Kidney capillary endothelial cell (primary cell): ENCODE measurements at regions not wholly inside any gene's neighbourhood (a gene's known extent, or its start where the extent isn't known, plus 50 kb on each side); places are given as distances from the start of the nearest gene placed in this dataset.
"Not testable (repeated sequence)": the region's sequence is repeated elsewhere in the genome, so short reads cannot be mapped to it uniquely, and the experiment has no call there.

ENCODE experiments used
- DNase-seq: peaks from one replicate; pipeline ENCODE4 v3.0.0-alpha.2; 2018; ENCODE audit warnings: low spot score

DNA sequence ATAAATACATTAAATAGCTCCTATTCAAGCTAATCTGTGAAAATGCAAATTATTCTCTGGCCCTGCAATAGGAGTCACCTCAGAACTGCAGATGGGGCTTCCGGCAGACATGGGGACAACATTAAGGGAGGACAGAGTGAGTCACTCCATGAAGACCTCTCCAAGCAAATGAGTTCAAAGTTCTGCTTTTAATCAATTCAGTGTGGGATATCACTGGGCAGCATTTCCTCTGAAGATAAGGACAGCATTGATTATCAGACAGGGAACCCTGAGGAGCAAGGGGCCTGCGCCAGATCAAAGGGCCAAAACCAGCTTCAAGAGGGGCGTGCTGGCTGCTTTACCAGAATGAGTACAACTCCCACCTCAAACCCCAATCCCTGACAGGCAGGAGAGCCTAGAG is 356.9 kb upstream of the KLHL29 start:
- DNase-seq, result no peak

DNA sequence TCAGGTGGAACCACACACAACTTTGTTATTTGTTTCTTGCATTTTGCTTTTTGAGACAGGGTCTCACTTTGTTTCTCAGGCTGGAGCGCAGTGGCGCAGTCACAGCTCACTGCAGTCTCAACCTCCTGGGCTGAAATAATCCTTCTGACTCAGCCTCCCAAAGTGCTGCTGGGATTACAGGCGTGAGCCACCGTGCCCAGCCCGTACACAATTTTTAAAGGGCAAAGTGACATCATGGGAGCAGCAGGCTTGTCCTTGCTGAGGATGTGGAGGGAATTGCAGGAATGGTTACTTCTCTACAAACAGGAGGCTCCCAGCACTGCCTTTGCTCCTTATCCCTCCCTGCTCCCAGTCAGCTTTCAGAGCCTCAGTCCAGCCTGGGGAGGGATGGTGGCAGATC is 355.9 kb upstream of the KLHL29 start:
- DNase-seq, result no peak

DNA sequence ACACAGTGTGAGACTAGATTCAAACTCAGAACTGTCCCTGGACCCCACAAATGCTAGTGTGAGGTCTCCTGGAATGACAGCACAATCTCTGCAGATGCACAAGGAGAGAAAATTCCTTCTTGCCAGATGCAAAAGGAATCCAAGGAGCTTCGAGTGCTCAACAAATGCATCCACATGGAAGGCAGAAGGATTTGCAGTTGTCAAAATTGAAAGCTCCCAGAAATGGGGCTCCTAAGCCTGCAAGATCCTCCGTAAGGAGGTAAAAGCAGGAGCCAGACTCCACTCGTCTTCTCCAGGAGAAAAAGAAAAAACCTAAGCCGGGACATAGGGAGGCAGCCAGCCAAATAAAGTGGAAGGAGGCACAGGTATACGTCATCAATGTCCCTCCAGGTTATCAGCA is 355.0 kb upstream of the KLHL29 start:
- DNase-seq, result no peak

DNA sequence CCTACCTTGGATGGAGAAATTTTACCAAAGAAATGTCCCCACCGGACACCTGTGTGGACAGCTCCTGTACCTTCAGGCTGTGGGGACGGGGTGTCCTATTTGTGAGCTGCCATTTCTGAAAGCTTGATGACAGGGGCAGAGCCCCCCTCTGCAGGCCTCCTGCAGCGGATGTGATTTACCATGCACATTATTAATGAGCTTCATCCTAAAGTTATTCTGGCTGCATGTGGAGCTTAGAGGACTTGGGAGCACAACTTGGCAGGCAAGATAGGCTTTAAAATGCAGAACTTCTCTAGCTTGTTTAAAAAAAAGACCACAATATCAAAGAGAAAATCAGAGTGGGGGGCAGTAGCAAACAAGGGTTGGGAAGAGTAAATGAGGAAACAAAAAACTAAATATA is 350.0 kb upstream of the KLHL29 start:
- no peak for DNase-seq

DNA sequence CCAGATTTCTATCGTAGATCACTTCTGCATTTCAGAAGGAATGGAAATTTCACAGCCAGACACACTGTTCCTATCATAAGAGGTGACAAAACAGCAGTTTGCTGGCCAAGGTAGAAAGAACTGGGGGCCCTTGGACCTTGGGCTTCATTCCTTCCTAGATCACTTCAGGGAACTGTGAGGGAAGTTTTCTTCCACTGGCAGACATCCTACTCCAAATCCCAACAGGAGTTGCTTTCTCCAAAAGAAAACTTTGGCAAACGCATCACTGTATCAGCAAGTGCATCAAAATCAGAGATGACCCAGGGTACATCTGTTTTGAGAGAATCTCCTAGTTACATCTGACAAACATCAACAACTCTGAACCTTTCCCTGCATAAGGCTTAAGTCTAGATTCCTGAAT is 348.4 kb upstream of the KLHL29 start:
- DNase-seq, result no peak

DNA sequence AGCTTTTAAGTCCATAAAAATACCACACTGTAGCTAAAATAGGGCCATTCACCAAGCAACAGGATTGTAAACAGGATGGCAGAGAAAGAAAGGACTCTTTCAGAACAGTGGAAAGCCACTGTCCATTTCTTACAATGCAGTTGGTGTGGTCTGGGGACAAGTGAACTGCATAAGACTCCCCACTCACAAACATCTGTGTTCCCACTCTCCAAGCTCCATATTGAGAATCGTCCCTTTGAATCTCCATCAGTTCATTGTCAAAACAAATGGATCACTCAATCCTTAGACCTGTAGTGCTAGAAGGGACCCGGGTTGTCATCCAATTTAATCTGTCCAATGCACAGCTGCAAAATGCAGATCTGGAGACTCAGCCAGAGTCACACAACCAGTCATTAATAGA is 347.4 kb upstream of the KLHL29 start:
- no peak for DNase-seq

DNA sequence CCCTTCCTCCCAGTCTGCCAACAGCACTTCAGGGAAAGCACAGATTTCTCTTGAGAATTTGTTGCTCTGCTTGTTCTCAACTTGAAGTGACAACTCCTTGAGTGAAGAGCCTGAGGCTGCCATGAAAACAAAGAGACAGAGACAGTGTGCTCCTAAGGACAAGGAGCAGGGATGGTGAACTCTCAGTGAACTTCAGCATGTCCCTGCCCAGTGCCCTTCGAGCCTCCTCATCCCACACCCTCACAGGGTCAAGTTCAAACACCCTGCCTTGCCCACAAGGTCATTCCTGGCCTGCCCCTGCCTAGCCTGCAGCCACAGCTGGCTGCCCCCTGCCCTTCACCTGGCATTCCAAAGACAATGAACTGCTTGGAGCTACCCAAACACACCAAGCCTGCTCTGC is 343.5 kb upstream of the KLHL29 start:
- DNase-seq, result no peak

DNA sequence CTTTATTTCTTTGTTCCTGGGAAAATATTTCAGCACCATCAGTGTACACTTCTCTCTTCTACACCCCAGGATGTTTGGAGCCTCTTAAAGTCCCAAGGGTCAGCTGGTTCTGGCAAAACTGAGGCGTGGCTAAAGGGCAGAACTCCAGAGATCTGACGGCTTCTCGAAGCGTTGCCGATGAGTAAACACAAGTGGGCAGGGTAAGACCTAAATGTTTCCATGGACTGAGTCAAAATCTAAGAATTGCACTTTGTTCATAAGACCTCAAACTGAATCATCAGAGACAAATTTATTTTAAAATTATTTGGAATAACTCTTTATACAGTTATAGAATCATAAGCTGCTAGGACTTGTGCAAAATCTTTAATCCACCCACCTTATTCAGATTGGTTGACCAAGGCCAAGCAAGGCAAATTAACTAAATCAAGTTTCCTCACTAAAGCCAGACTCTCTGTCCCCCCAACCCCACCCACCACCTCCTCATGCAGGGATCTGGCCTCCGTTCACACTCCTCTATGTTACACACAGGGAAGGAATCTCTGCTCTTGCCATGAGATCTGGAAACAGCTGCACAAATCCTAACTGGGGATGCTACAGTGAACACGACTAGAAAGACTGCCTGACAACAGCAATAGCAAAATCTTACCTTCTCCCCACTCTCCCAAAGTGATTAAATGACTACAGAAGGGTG is 342.6 kb upstream of the KLHL29 start:
- DNase-seq, result no peak

DNA sequence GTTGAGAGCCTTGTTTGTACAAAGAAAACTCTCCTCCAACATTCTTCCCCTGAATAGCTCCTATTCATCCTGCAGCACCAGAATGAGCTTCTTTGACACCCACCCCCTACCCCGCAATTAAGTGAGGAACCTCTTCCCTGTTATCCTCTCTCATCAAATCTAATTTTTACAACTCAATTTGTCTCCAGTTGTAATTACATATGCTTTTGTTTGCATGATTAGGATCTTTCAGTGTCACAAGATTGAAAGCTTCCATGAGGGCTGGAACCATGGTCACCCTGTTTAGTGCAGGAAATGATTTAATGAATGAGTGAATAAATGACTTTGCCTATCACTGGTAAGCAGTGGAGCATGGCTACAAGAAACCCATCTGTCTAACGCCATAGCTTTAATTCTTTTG is 334.6 kb upstream of the KLHL29 start:
- no peak for DNase-seq

DNA sequence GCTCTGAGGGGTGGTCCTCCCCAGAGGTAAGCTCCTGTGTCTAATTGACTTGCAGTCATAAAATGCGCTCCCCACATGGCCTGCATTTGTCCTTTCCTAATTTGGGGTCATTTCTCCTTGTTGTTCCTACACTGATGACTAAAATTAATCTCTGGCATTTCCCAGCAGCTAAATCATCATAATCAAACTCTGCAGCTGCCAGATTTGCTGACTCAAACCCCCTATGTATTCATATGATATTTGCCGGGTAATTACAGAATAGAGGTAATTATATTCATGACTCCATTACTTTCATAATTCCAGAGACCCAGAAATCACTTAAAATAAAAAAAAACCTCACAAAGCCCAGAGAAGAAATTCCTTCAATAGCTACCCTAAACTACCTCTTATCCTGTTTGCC is 331.4 kb upstream of the KLHL29 start:
- no peak for DNase-seq

DNA sequence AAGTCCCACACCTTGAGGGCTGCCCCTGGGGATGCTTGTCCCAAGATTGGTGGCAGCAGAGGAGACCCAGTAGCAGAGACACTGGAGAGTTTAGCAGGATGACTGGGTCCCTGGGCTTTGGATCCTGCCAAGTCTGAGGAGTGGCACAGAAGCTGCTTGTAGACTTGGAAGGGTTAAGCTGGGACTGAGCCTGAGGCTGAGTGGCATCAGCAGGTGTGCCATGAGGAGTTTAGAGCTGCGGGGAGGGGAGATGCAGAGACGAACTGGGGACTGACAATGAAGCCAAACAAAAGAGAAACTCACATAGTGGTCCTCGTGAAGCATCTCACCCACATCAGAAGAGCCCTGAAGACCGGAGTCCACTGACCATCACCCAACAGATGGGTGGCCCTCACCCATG is 329.7 kb upstream of the KLHL29 start:
- DNase-seq, result no peak

DNA sequence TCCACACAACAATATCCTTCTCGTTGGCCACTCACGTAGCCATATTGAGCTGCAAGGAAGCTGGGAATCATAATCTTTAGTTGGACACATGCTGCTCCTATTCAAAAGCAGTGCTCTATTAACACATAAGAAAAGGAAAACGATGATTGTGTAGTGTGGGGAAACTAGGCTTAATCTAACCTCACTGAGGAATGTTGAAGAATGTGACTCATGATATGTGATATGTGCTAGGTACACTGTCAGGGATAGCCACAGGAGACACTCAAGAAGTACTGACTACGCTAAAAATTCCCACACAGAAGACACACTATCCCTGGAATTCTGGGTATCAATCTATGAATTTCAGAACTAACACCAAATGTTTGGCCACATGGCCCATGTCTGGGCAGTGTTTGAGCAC is 328.1 kb upstream of the KLHL29 start:
- not testable (repeated sequence) for DNase-seq

DNA sequence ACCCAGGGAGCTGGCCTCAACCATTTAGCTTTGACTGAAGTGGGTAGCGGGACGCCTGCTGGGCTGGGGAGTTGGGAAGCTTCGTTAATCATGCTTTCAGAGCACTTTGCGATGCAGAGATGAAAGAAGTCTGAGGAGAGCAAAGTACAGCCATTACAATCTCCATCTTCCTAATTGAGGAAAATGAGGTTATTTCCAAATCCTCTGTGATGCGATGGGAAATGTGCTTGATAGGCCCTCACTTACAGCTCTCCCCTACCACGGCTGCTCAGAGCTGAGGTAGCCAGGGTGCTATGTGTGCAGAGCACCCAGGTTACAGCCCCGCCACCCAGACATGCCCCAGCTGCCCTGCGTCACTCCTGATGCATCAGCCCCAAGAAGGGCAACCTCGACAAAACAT is 326.5 kb upstream of the KLHL29 start:
- DNase-seq, result no peak

DNA sequence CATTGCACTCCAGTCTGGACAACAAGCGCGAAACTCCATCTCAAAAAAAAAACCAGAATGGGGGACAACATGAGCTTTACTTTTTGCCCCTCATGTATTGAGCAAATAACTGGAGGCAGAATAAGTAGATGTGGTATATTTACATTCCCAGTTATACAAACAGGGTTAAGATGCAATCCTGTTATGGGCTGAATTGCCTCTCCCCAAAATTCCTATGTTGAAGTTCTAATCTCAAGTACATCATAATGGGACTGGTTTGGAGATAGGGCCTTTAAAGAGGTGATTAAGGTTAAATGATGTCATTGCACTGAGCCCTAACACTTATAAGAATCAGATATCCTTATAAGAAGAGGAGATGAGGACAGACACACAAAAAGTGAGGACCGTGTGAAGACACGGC is 319.8 kb upstream of the KLHL29 start:
- no peak for DNase-seq

DNA sequence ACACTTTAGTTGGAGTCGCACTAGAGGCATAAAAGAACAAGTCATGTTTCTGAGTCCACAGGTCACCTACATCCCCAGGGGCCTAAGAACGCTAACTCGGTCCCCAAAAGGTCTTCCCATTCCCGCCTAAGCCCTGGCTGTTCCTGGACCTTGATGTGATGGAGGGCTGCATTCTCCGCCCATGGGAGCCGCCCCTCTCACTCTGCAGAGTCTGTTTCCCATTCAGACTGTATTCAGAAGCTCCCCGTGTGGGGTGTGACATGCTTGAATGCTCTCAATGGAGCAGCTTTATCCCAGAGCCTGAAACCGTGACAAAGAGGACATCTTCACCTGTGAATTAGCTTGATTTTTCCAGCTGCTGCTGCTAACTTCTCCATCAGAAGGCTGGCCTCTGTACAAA is 319.0 kb upstream of the KLHL29 start:
- no peak for DNase-seq

DNA sequence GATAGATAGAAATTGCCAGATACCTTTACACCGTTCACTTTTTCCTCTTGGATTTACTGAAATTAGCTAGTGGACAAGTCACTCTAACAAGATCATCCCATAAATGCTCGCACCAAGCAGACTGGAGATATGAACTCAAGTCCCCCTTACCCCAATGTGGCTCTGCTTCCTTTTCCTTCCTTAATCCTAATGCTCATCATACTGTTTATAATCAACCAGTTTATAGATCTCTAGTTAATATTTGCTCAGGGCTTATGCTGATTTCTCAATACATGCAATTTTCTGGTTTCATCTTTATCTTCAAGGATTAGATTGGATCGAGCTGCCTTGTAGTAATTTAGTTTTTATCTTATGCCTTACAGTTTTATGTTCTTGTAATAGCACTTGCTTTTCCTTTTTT is 318.3 kb upstream of the KLHL29 start:
- DNase-seq, result no peak

DNA sequence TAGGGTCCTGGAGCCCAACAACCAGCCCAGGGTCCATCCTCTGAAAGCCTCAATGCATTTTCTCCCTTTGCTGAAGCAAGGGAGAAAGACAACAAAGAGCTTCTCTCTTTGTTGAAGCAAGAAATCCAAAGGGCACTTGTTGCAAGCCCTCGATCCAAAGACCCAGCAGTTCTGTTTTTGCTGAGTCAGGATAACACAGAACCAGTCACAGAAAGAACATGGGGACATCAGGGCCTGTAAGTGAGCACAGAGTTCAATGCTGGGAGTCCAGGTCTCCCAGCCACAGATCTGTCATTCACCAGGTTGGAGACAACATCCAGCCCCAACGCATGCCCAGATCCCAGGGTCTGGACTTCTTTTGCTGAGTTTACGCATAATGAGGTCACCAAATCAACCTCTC is 315.8 kb upstream of the KLHL29 start:
- DNase-seq, result no peak

DNA sequence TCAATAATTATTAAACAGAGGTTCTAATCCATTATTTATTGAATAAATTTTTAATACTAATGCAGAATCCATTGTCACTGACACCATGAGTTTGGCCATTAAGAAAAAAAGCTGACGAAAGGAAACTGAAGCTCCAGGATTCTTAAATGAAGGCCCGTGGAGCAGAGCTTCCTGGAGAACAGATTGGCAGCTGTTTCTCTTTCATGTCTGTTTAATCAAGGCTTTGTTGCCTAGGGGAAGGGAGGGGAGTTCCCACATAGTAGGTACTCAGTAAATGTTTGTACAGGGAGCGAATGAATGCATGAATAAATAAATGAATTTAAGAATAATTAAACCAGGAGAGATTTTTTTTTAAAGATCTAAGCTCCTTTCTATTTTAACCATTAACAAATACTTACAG is 315.1 kb upstream of the KLHL29 start:
- DNase-seq, result no peak

DNA sequence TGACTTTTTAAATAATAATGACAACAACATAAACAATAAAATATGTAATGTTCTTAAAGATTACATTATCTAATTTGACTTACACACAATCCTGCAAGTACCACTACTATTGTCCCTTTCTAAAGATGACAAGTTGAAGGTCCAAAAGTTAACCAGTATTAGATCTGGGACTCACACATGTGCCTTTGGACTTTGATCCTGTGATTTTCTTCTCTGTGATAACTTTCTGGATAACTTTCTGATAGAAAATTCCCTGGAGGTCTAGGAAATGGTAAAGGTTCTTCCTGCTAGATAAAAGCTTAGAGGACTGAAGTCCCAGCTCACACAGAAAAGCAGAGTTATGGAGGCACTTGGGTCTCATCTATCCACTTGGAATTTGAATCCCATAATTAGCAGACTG is 311.9 kb upstream of the KLHL29 start:
- no peak for DNase-seq

DNA sequence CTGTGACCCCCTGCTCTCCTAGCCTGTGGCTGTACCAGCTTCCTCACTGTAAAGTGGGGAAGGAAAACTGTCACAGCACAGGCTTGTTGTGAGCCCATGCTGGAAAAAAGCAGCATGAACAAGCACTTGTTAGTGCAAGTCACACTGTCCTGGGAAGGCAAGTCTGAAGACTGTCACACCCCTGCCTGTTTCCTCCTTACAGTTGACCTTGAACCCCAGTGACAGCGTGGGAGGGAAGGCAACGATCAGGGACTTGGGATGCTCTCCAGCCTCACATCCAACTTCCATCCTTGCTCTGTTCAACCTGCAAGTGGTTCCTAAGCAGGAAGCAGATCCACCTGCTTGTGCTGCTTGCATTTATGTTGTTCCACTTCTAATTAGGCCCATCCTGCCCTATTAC is 311.3 kb upstream of the KLHL29 start:
- DNase-seq, result no peak

DNA sequence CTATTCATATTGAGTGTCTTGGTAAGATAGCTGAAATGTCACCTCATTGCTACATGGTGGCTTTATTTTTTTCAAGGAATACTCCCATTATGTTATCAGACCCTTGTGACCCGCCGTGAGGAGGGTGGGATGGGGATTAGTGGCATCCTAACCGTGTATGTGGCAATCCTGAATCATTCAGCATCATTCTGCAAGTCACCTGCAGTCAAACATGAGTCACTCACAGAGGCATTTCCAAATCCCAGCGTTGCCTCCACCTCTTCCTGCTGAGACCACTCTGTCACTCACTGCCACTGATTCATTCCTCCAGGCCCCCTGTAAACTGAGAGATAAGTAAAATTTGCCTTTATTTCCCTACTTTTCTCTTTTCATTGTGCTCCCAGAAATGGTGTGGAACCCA is 307.4 kb upstream of the KLHL29 start:
- DNase-seq, result no peak

DNA sequence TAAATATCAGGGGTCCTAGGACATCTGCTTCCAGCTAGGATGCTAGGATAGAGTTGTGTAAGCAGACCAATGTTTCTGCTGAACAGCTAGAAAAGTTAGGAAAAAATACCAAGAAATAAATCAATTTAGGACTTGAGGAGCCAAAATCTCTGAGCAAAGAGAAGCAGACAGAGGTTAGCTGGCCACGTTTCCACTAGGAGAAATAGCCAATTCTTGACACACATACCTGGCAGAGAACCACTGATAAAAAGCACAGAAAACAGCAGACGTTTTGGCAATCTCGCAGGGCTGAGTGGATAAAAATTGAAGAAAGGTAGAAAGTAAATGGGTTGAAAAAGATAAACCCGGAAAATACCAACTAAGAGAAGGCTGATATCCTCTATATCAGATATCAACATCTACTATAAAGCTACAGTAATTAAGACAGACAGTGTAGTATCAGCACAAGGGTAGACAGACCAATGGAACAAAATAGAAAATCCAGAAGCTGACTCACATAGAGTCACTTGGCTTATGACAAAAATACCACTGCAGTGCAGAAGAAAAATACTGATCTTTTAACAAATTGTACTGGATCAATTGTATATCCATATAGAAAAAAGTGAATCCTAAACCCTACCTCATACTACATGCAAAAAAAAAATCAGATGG is 306.1 kb upstream of the KLHL29 start:
- no peak for DNase-seq

DNA sequence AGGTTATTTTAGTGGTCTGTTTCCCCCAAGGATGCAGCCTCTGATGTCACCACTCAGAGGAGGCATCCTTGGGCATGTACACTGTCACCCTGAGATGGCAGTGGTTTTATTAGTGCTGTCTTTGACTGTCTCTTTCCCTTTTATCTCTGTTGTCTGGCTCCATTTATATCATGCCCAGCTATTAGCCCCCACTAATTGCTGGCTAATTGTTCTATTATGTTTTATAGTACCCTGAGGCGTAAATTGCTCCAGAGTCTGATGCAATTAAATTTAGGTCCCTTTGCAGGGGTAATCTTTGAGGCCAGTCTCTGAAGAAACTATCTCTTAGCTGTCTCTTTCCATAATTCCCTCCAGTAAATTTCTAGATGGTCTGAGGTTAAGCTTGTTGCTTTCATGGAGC is 301.0 kb upstream of the KLHL29 start:
- no peak for DNase-seq

DNA sequence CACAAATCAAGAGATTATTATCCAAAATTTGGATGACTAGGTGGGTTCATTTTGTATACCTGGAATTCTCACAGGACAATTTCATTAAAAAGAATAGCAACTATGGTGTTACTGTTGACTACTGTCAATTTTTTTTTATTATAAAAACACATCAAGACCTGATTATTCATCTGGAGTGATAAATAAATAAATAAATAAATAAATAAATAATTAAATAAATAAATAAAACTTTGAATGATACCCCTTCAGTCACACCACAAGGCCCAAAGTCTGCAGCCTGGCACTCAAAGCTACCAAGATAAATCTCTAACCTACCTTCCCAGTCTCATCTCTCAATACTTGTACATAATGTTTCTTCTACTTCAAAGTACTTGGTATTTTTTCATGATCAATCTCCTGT is 294.0 kb upstream of the KLHL29 start:
- DNase-seq, result no peak
